GM19468 (cell line): ENCODE measurements at regions not wholly inside any gene's neighbourhood (a gene's known extent, or its start where the extent isn't known, plus 50 kb on each side); places are given as distances from the start of the nearest gene placed in this dataset.

Source experiments
- ATAC-seq: cut with Tn5 transposase; IDR thresholded peaks from one replicate; pipeline ENCODE4 v1.9.1; 2021; ENCODE audit warnings: mild to moderate bottlenecking, moderate library complexity, moderate number of reproducible peaks; ENCODE audit not compliant: unreplicated experiment; ENCODE audit errors: extremely low read depth

DNA sequence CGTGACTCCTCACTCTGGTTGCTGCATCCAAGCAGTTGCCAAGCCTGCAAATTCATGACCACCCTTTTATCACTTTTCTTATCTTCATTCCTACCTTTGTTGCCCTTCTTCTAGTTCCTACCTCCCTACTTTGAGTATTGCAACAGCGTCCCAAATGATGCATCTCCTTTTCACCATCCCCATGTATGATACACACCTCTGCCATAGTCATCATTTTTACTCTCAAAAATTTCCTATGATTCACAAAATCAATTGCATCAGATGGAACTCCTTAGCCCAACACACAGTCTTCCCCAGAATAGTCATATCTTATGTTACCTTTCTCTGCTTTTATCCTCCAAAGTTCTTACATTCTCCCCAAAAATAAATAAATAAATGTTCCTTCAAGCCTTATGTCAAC lies 262.6 kb downstream of the TBL1XR1 start:
- no peak for ATAC-seq

DNA sequence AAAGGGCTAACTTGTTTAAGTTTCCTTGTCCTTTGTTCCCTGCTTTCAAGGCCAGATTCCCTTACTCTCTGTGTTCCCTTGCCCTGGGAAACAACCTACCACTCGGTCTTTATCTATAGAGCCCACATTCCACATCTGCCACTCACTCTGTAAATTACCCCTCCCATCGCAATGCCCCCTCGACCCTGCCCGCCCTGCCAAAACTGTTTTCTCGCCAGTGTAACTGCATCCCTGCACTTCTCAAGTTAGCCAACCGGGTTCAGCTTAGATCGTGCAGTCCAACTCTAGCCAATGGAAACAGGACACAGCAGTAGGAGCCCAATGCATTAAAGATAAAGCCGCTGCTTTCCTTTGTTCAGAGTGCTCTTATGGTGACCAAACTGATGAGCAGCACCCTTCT lies 263.6 kb downstream of the TBL1XR1 start:
- no peak for ATAC-seq

DNA sequence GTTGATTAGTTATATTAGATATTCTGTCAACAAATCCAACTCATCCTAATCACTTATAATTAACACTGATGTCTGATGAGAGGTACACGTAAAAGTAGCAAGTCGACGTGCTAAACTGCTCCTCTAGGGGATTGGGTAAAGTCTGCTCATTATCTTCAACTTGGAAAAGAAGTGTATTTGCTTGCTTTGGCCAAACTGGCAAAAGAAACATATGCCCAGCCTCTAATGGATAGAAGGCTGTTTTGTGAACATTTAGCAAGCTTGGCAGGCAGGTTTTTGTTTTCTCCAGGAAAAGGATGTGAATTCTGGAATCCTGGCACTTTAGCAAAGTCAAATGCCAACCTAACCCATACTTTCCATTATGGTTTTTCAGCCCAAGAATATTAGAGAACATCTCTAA lies 264.8 kb downstream of the TBL1XR1 start:
- ATAC-seq, result no peak

DNA sequence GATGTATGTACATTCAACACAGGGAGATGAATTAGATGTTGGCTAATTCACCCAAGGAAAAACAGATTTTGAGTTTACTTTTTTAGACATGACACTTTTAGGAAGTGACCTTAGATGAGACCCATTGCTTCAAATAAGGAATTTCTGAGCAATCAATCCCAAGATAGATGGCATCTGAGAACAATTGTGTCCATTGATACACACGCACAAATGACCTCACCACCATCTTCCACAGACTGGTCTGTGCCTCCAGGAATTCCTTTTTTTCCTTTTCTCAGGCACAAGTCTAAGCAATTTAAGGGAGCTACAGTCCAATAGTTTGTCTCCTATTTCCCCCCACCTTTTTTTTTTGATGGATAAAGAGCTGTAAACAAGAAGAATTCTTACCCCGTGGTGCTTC lies 265.3 kb downstream of the TBL1XR1 start:
- ATAC-seq, result no peak

DNA sequence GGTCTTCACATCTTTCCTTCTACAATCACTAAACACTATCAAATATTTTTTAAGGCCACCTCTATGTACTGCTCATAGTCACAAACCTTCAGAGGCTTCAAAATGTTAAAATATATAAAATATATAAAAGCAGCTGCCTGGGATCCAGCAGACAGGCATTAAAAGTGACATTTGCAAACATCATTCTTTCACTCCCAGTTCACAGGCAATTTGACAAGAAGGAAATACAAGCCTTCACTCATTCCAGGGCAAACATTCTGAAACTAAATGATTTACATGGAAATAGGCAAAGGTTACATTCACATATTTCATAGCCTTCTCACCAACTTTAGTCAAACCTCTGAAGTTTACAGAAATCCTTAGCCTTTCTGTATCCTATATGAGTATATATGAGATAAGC lies 266.3 kb downstream of the TBL1XR1 start:
- no peak for ATAC-seq

DNA sequence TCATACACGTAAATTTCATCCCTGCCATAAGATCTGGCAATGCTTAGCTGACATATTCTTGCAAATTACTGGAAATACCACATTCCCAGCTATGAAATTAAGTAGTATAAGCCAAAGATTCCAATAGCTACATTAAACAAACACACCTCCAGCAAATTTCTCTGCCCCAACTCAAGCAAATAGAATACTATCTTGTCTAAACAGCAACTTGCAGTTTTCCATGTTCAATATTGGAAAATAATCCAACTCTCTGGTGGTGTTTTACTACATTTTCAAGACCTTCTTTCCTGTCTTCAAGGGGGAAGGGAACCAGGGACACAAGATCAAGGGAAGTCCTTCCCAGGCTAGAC lies 268.7 kb downstream of the TBL1XR1 start:
- ATAC-seq, result no peak

DNA sequence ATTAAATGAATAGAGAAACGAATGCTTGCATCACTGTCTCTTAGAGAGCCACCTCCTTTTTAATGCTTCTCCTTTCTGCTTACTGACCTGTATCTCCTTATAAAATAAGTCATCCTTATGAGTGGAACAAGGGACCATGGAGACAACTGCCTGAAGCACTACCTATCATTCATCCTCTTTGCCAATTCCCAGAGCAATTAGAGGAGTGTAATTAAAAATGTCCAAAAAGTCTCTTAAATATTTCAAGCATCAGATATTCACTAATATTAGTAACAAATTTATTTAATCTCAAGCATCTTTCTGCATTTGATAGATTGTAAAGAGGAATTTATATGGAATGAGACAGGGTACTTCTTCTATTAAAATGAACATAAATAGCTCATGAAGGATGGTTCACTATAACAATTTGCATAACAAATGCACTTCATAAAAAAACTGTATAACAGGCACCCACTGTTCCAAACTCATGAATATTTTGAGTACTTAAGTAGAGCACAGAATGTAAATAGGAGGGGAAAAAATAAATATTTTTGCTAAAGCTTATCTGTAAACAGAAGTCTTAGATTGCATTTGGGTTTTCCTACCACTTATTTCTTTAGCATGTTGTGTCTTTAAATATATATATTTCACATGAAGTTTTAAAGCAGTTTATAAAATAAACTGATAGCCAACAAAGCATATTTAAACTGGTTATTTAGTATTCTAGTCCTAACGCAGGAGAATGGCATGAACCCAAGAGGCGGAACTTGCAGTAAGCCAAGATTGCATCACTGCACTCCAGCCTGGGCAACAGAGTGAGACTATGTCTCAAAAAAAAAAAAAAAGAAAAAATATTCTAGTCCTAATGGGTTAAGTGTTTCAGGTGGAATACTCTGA lies 269.3 kb downstream of the TBL1XR1 start:
- ATAC-seq, result no peak

DNA sequence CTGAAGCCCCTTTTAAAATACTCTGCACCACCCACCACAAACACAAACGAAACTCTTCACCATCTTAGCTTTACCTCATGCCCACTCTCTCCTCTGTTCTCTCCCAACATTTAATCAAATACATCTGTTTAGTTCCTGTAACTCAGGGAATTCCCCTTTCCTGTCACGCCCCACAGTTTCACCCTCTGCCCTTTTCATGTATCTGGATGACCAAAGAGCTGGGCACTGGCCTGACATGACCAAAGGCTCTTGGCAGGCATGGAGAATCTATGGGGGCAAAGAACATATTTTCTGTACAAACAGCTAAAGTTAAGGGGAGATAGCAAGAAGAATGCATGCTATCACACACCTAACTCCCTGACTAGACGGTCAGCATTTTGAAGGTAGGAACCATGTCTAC lies 270.0 kb downstream of the TBL1XR1 start:
- ATAC-seq, result no peak

DNA sequence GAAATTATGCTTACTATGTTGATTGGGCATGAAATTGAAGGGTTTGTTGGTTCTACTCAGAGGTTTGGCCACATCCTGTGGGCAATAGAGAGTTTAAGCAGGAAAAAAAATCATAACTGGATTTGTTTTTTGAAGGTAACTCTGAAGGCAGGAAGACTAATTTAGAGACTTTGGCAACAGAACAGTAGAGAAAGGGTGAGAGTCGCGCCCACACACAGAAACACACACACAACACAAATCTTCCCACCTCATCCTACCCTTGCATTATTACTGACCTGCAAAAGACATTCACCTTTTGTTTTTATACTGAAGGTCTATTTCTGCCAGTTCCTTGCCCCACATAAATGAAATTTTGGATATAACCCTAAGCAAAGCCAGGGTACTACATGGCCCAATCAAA lies 270.6 kb downstream of the TBL1XR1 start:
- ATAC-seq, result no peak

DNA sequence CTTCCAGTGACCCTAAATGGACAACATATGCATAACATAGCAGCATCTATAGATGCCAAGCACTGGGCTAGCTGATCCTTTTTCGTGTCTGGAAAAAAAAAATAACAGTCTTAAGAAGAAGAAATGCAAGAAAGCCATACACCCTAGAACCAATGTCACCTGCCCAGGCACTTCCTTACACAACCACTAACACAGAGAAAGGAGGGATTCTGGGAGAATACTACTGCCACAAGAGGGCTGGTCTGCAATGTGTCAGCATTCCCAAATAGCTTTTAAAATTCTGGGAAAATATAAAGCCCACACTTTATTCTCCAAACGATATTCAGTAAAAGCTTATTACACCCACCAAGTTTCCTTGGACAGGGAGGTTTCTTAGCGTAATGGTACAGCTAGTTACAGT lies 271.2 kb downstream of the TBL1XR1 start:
- ATAC-seq, result no peak

DNA sequence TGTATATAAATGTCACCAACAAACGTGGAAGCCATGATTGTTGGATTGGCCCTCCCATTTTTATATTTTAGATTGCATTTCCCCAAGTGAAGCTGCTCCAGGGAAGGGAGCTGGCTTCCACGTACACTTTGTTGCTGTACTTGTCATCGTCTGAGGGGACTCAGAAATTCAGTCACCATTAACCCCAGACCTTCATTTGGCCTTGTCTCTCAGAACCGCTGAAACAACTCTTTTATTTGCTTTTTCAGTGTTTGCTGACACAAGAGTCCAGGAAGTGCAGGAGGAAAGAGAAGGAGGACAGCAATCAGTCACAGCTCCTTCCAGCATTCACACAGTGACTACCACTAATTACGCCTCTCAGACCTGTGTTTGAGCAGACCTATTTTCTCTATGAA lies 276.5 kb downstream of the TBL1XR1 start:
- no peak for ATAC-seq

DNA sequence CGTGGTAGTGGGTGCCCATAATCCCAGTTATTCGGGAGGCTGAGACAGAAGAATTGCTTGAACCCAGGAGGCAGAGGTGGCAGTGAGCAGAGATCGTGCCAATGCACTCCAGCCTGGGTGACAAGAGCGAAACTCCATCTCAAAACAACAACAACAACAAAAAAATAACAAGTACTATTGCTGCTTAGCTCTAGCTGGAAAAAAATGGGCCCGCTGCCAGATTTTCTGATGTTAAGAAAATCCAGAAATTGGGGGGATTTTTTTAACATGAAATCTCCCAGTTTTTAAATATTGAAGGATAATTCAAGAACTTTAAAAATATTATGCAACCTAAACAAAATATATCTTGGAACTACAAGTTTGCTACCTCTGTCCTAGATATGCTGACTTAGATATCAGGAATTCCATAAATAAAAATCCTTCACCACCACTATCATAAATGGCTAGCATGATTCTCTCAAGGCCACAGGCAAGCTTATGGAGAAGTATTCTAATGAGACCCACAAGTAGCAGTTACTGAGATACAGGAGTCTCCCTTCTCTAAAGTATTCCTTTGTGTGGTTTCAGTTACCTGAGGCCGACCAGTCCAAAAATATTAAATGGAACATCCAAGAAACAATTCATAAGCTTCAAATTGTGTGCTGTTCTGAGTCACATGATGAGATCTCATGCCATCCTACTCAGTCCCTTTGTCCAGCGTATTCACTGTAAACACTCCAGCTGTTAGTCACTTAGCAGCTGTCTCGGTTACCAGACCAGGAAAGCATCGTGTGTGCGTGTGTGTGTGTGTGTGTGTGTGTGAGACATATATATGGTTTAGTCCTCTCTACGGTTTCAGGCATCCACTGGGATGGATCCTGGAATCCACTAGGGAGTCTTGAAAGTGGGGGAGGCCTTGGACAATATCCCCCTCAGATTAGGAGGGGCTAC lies 277.2 kb downstream of the TBL1XR1 start:
- no peak for ATAC-seq

DNA sequence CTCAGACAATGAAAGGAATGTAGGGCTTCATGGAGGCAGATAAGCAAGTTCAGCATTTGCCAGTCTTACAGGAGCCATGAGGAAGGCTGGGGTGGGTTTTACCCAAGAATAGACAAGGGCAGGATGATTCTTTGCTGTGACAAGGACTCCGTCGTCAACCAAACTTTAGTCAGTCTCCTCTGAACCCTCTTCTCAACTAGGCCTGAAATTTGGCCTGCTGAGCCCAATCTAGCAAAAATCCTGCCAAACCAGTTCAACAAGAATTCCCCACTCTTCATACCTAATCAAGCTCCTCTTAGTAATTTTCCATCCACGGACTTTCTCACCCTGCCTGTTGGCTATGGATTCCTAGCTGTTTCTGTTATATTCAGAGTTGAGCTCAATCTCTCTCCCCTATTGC lies 280.5 kb downstream of the TBL1XR1 start:
- ATAC-seq, result no peak

DNA sequence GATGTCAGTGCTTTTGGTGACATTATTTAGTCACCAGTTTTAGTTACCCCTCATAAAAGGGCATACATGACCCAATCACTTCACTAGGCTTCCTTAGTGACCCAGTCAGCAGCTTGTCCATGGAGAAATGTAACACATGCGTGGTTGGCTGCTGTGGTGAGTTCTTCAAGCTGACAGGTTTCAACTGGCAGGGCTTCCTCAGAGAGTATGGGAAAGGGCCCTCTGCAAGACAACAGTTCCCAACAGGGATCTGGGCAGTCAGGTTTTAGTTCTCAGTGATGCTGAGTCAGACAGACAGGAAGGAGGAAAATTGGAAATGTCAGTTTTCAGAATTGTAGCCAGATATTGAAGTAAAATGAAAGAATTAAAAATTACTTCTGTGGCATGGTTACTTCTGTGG lies 282.5 kb downstream of the TBL1XR1 start:
- no peak for ATAC-seq

DNA sequence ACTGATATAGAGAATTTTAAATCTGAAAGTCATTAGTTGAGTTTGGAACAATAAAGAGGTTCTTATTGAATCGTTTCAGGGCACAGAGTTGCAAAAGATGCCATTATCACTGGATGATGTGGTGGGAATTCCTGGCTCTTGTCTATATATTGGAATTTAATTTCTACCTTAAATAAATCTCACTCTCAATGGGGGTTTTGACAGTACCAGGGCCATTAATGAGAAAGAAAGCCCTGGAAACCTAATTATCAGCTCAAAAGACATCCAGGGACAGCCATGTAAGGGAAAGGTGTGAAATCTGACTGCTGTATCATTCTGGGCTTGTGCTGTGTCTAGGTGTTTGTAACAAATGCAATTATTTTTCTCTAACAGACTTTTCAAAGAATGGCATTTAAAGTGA lies 285.7 kb downstream of the TBL1XR1 start:
- ATAC-seq, result no peak

DNA sequence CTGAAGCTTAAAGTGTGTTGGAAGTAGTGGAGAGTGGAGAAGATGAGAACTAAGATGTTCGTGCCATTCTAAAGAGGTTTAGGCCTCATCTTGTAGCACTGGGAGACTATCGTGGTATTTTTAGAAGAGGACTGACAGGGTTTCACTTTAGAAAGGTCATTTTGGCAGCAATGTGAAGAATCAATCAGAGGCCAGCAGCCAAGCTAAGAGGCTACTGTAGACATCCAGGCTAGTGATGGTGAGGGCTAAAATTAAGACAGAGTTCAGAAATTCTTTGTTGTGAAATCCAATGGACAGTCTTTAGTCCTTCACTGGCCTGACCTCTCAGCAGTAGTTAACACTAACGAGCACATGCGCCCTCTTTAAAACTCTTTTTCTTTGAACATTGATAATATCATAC lies 288.2 kb downstream of the TBL1XR1 start:
- ATAC-seq, result no peak

DNA sequence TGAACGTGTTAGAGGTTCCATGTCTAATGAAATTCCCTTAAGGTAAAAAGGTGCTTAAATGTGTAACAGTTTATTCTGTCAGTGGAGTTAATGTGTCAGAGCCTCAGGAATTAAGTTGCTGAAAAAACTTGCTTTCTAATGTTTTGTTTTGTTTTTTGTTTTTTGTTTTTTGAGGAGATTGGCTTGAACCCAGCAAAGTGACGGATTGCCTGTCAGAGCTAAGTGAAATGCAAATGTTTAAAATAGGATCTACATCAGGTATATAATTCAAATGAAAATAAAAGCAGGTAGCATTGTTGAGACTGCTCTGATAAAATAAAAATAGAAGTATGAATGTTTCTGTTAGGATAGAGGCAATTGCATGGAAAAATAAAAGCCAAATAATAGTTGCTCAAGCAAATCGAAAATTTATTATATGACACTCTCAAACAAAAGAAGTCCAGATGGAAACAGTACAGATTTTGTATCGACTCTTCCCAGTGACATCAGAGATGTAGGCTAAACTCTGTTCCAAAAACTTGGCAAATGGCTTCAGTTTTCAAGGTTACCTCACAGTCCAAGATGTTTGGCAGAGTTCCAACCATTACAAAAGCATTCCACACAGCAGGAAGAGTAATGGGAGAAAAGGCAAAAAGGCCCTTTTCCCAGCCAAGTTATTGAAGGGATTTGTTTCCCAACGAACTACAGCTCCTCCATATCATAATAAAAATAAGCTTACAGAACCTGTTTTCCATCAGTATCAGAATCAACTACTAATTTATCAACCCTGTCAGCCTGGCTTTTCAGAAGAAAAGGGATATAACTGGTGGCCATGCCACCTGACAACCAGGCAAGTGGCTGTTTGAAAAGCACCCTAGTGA lies 291.0 kb downstream of the TBL1XR1 start:
- ATAC-seq, result no peak

DNA sequence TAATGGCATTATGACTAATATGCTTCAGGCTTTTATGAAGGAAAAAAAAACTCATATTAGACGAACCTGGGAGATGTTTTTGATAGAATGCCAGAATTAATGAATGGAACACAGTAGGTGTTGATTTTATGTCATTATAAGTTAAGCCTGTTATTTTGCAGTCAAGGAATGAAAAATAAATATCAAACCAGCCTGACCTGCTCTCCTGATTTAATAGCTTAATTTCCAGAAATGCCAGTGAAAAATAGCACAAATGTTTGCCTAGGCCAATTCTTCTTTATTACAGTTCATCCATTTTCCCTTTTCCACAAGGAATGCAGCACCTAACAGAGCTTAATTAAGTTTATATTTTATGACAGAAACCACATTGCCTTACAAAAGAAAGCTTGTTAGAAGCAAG lies 292.0 kb downstream of the TBL1XR1 start:
- no peak for ATAC-seq

DNA sequence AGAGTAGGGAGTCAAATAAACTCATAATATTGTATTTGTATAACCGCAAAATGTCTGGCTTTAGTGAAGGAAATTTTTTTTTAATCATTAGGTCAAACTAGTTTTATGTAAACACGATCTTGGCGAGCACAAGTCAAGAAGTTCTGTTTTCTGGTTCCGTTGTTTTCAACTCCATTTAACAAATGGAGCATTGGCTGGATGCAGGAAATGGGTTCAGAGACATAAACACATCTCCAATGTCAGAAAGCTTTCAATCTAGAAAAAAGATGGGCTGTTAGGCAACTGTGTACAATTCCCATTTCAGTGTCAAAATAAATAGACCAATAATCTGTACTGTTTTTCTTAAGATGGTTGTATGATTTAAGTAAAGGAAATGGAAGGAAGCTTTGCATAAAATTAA lies 292.8 kb downstream of the TBL1XR1 start:
- no peak for ATAC-seq

DNA sequence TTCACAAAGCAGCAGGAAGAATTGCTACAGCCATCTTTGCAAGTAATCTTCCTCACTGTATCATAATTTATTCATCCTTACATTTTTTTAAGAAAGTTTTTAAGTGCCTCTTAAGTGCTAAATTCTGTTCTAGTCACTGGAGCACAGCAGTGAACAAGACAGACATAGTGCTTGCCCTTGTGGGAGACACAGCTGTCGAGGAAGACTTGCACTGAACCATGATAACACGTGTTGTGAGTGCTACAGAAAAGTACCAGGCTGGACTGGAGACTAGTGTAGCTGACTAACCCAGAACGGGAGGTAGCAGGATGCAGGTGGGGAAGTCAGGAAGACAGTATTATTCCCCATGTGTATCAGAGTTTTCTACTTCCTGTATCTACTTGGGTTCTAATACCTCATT lies 300.6 kb downstream of the TBL1XR1 start:
- no peak for ATAC-seq

DNA sequence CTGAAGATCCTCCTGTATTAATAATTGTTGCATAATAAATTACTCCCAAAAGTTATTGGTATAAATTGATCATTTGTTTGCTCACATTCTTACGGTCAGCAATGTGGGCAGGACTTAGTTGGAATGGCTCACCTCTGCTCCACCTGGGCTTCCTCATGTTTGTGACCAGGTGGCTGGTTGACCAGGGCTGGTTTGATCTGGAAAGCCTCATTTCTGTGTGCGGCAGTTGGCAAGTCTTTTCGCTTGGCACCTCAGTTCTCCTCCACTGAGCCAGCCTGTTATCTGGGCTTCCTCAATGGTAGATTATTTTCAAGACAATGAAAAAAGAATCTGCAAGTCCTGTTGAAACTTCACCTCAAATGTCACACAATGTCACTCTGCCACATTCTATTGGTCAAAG lies 301.1 kb downstream of the TBL1XR1 start:
- no peak for ATAC-seq
